H9 (cell line): ENCODE measurements at regions not wholly inside any gene's neighbourhood (a gene's known extent, or its start where the extent isn't known, plus 50 kb on each side); places are given as distances from the start of the nearest gene placed in this dataset.

Experiments
- DNase-seq: peaks from one replicate; pipeline ENCODE4 v3.0.0-alpha.2; 2017
- H2AFZ ChIP-seq: one replicate; pipeline ENCODE4 v1.6.1; 2013; ENCODE audit warnings: mild to moderate bottlenecking, low read length, control low read depth, moderate library complexity
- H2AK5ac ChIP-seq: 2 replicates; pipeline ENCODE4 v1.6.1; 2013; ENCODE audit warnings: low read length, control low read depth, mixed read lengths; ENCODE audit not compliant: insufficient read length
- H2BK120ac ChIP-seq: one replicate; pipeline ENCODE4 v1.6.1; 2013; ENCODE audit warnings: low read depth, mild to moderate bottlenecking, low read length, control low read depth, inconsistent platforms; ENCODE audit not compliant: poor library complexity, severe bottlenecking
- H2BK12ac ChIP-seq: 2 replicates; pipeline ENCODE4 v1.6.1; 2013; ENCODE audit warnings: low read length, control low read depth, mixed read lengths, low read depth; ENCODE audit not compliant: insufficient read length
- H2BK15ac ChIP-seq: 2 replicates; pipeline ENCODE4 v1.6.1; 2013; ENCODE audit warnings: low read depth, low read length, control low read depth
- H2BK20ac ChIP-seq: one replicate; pipeline ENCODE4 v1.6.1; 2013; ENCODE audit warnings: low read depth, mild to moderate bottlenecking, low read length, control low read depth, inconsistent platforms; ENCODE audit not compliant: poor library complexity, severe bottlenecking
- H2BK5ac ChIP-seq: 2 replicates; pipeline ENCODE4 v1.6.1; 2013; ENCODE audit warnings: low read length, control low read depth, mixed read lengths; ENCODE audit not compliant: insufficient read length
- H3K14ac ChIP-seq: 2 replicates; pipeline ENCODE4 v1.6.1; 2013; ENCODE audit warnings: low read length, control low read depth; ENCODE audit not compliant: insufficient read depth
- H3K18ac ChIP-seq: 2 replicates; pipeline ENCODE4 v1.6.1; 2013; ENCODE audit warnings: low read depth, mild to moderate bottlenecking, mixed read lengths, low read length, control low read depth; ENCODE audit not compliant: insufficient read length
- H3K23ac ChIP-seq: 2 replicates; pipeline ENCODE4 v1.6.1; 2013; ENCODE audit warnings: low read length, control low read depth, mixed read lengths, low read depth; ENCODE audit not compliant: insufficient read length
- H3K23me2 ChIP-seq: 2 replicates; pipeline ENCODE4 v1.6.1; 2013; ENCODE audit warnings: low read depth, mild to moderate bottlenecking, mixed read lengths, low read length, control low read depth; ENCODE audit not compliant: insufficient read length, poor library complexity, severe bottlenecking
- H3K27ac ChIP-seq: 2 replicates; pipeline ENCODE4 v1.5.1; 2013; ENCODE audit warnings: low read length, control low read depth, mixed read lengths, low read depth; ENCODE audit not compliant: insufficient read length
- H3K27me3 ChIP-seq: 2 replicates; pipeline ENCODE4 v1.6.1; 2013; ENCODE audit warnings: low read length, control low read depth, inconsistent platforms; ENCODE audit not compliant: insufficient read depth
- H3K4ac ChIP-seq: 2 replicates; pipeline ENCODE4 v1.6.1; 2013; ENCODE audit warnings: low read depth, mild to moderate bottlenecking, control low read depth, inconsistent platforms, low read length, moderate library complexity
- H3K4me1 ChIP-seq: 2 replicates; pipeline ENCODE4 v1.6.1; 2013; ENCODE audit warnings: low read length, control low read depth, inconsistent platforms; ENCODE audit not compliant: insufficient read depth
- H3K4me2 ChIP-seq: 2 replicates; pipeline ENCODE4 v1.6.1; 2013; ENCODE audit warnings: low read length, control low read depth, mixed read lengths; ENCODE audit not compliant: insufficient read length, insufficient read depth
- H3K56ac ChIP-seq: 2 replicates; pipeline ENCODE4 v1.6.1; 2013; ENCODE audit warnings: low read depth, mild to moderate bottlenecking, mixed read lengths, low read length, control low read depth; ENCODE audit not compliant: insufficient read length
- H3K79me1 ChIP-seq: 2 replicates; pipeline ENCODE4 v1.6.1; 2013; ENCODE audit warnings: low read depth, mild to moderate bottlenecking, moderate library complexity, low read length, control low read depth, inconsistent platforms; ENCODE audit not compliant: insufficient read depth, poor library complexity, severe bottlenecking
- H3K79me2 ChIP-seq: 2 replicates; pipeline ENCODE4 v1.6.1; 2013; ENCODE audit warnings: low read length, control low read depth, inconsistent platforms; ENCODE audit not compliant: insufficient read depth
- H3K9ac ChIP-seq: 2 replicates; pipeline ENCODE4 v1.6.1; 2013; ENCODE audit warnings: low read length, control low read depth, mixed read lengths; ENCODE audit not compliant: insufficient read length; ENCODE audit errors: extremely low read depth
- H3K9me3 ChIP-seq: one replicate; pipeline ENCODE4 v1.6.1; 2013; ENCODE audit warnings: low read depth, low read length, inconsistent platforms; ENCODE audit not compliant: control insufficient read depth
- H3T11ph ChIP-seq: one replicate; pipeline ENCODE4 v1.6.1; 2013; ENCODE audit warnings: mild to moderate bottlenecking, low read length, control low read depth, inconsistent platforms
- H4K20me1 ChIP-seq: one replicate; pipeline ENCODE4 v1.6.1; 2013; ENCODE audit not compliant: control insufficient read depth, insufficient read length, insufficient read depth
- H4K5ac ChIP-seq: 2 replicates; pipeline ENCODE4 v1.6.1; 2013; ENCODE audit warnings: low read depth, mild to moderate bottlenecking, mixed read lengths, low read length, control low read depth; ENCODE audit not compliant: insufficient read length
- H4K8ac ChIP-seq: replicated peaks from 2 replicates; pipeline ENCODE4 v1.6.1; 2013; ENCODE audit warnings: low read length, control low read depth, mixed read lengths, low read depth; ENCODE audit not compliant: insufficient read length
- H4K91ac ChIP-seq: 2 replicates; pipeline ENCODE4 v1.6.1; 2013; ENCODE audit warnings: low read depth, mild to moderate bottlenecking, moderate library complexity, mixed read lengths, low read length, control low read depth; ENCODE audit not compliant: insufficient read length
- H3K27ac Mint-ChIP-seq, 3 experiments: 2 replicates in 2 of 3; 3 replicates in 1 of 3; pipeline ENCODE4 v1.8.0; 2020 to 2021; ENCODE audit warnings: mixed read lengths in 3 of 3, mild to moderate bottlenecking in 1 of 3, moderate library complexity in 1 of 3
- H3K27me3 Mint-ChIP-seq: 2 replicates; pipeline ENCODE4 v1.8.0; 2021; ENCODE audit warnings: low read depth, mild to moderate bottlenecking, moderate library complexity, mixed read lengths
- H3K36me3 Mint-ChIP-seq, 3 experiments: 2 replicates in 2 of 3; 3 replicates in 1 of 3; pipeline ENCODE4 v1.8.0; 2020 to 2021; ENCODE audit warnings: low read depth in 3 of 3, mixed read lengths in 3 of 3; ENCODE audit not compliant: insufficient read depth in 1 of 3
- H3K4me1 Mint-ChIP-seq, 2 experiments: 2 replicates each; pipeline ENCODE4 v1.8.0; 2020; ENCODE audit warnings: mixed read lengths in 2 of 2
- H3K4me3 Mint-ChIP-seq, 2 experiments: 2 replicates in 1 of 2; 3 replicates in 1 of 2; pipeline ENCODE4 v1.8.0; 2020 to 2021; ENCODE audit warnings: mild to moderate bottlenecking in 2 of 2, mixed read lengths in 2 of 2, moderate library complexity in 1 of 2
- H3K9me3 Mint-ChIP-seq, 2 experiments: 2 replicates in 1 of 2; 3 replicates in 1 of 2; pipeline ENCODE4 v1.8.0; 2020; ENCODE audit warnings: mild to moderate bottlenecking in 2 of 2, mixed read lengths in 2 of 2, moderate library complexity in 1 of 2
- CTCF ChIP-seq: fragments of 200-600 bp; sonication (generic); conservative IDR thresholded peaks from 3 replicates; pipeline ENCODE4 v1.8.0; 2021; ENCODE audit warnings: antibody characterized with exemption, mild to moderate bottlenecking
- WGBS: extraction: QIAGEN DNeasy Blood & Tissue Kit; methylation state at CpG from one replicate; pipeline ENCODE4 v1.1.7; 2013; ENCODE audit warnings: missing lambda C conversion rate, low lambda C conversion rate, mixed read lengths; ENCODE audit not compliant: insufficient read length; ENCODE audit errors: extremely low coverage; 5-methylcytosine and 5-hydroxymethylcytosine counted together

- no peak overlapping the region for H3K9ac ChIP-seq
- H3K23me2 ChIP-seq, result no peaks in the 10 kb centered on the region
- TF ChIP-seq CTCF, result no peak
- no peak overlapping the region for H3K4ac ChIP-seq
- H4K91ac ChIP-seq, result no peak overlapping the region
- H2BK15ac ChIP-seq, result no peak overlapping the region
- no peaks in the 10 kb centered on the region for H3K27me3 ChIP-seq
- WGBS, result no CpG with 5 or more reads among the region's 3 CpGs
- no peak overlapping the region for H2BK20ac ChIP-seq
- DNase-seq, result no peak
- no peak overlapping the region for H3K56ac ChIP-seq
- Mint-ChIP-seq H3K4me3 (no peak overlapping the region), H3K4me1 (no peaks in the 10 kb centered on the region), H3K27ac (no peak overlapping the region), H3K36me3 (no peaks in the 10 kb centered on the region), H3K27me3 (no peaks in the 10 kb centered on the region; the same call in 1 of the 2 replicates), H3K9me3 (no peaks in the 10 kb centered on the region)
- H2AFZ ChIP-seq, result no peak overlapping the region
- no peak overlapping the region for H2BK12ac ChIP-seq
- H3K23ac ChIP-seq, result no peak overlapping the region
- no peak overlapping the region for H3K27ac ChIP-seq
- no peak overlapping the region for H2BK120ac ChIP-seq
- H3K14ac ChIP-seq, result no peak overlapping the region
- no peaks in the 10 kb centered on the region for H3K79me1 ChIP-seq
- H2AK5ac ChIP-seq, result no peak overlapping the region
- H4K8ac ChIP-seq, result no peak overlapping the region
- no peak overlapping the region for H3T11ph ChIP-seq
- no peak overlapping the region for H3K4me2 ChIP-seq
- H3K79me2 ChIP-seq, result no peaks in the 10 kb centered on the region
- H3K9me3 ChIP-seq, result no peaks in the 10 kb centered on the region
- H4K5ac ChIP-seq, result no peak overlapping the region
- no peaks in the 10 kb centered on the region for H3K4me1 ChIP-seq
- H2BK5ac ChIP-seq, result no peak overlapping the region
- no peak overlapping the region for H3K18ac ChIP-seq
- H4K20me1 ChIP-seq, result no peaks in the 10 kb centered on the region
Observed at GRCh38 chr2:22209545-22209944, 1085.8 kb downstream of the TDRD15 start.
